B cell (primary cell): ENCODE measurements at regions not wholly inside any gene's neighbourhood (a gene's known extent, or its start where the extent isn't known, plus 50 kb on each side); places are given as distances from the start of the nearest gene placed in this dataset.

Source experiments
- EZH2 ChIP-seq: IDR thresholded peaks from 2 replicates; pipeline ENCODE4 v1.6.1; 2012; ENCODE audit warnings: borderline replicate concordance, low read depth, mild to moderate bottlenecking, moderate library complexity, low read length; ENCODE audit not compliant: insufficient read depth, poor library complexity, severe bottlenecking
- TF ChIP-seq, protein P1 (sequence below): fragments of 200-600 bp; IDR thresholded peaks from one replicate; pipeline ENCODE4 v1.8.0; 2022; ENCODE audit warnings: antibody characterized with exemption, mild to moderate bottlenecking

DNA sequence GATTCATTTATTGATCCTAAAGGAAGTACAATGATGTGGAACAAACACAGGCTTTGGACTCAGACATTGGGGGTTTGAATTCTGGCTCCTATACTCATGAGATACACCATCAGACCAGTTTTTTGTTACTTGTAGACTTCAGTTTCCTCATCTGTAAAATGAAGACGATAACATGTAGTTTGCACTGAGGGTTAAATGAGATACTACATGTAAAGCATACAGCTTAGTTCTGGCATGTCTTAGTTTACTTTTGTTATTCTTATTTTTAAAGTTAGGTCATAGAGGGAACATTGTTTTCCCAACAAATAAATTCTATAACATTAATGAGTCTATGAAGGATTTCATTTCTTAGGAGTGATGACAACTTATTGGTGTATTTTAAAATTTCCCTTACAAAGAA lies 183.5 kb upstream of the FAM3C start:
- TF ChIP-seq, protein P1, sequence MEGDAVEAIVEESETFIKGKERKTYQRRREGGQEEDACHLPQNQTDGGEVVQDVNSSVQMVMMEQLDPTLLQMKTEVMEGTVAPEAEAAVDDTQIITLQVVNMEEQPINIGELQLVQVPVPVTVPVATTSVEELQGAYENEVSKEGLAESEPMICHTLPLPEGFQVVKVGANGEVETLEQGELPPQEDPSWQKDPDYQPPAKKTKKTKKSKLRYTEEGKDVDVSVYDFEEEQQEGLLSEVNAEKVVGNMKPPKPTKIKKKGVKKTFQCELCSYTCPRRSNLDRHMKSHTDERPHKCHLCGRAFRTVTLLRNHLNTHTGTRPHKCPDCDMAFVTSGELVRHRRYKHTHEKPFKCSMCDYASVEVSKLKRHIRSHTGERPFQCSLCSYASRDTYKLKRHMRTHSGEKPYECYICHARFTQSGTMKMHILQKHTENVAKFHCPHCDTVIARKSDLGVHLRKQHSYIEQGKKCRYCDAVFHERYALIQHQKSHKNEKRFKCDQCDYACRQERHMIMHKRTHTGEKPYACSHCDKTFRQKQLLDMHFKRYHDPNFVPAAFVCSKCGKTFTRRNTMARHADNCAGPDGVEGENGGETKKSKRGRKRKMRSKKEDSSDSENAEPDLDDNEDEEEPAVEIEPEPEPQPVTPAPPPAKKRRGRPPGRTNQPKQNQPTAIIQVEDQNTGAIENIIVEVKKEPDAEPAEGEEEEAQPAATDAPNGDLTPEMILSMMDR: no peak
- no peak for TF ChIP-seq EZH2
